H9 (cell line): ENCODE measurements at regions not wholly inside any gene's neighbourhood (a gene's known extent, or its start where the extent isn't known, plus 50 kb on each side); places are given as distances from the start of the nearest gene placed in this dataset.

Experiments
- DNase-seq: peaks from one replicate; pipeline ENCODE4 v3.0.0-alpha.2; 2017
- H2AFZ ChIP-seq: one replicate; pipeline ENCODE4 v1.6.1; 2013; ENCODE audit warnings: mild to moderate bottlenecking, low read length, control low read depth, moderate library complexity
- H2AK5ac ChIP-seq: 2 replicates; pipeline ENCODE4 v1.6.1; 2013; ENCODE audit warnings: low read length, control low read depth, mixed read lengths; ENCODE audit not compliant: insufficient read length
- H2BK120ac ChIP-seq: one replicate; pipeline ENCODE4 v1.6.1; 2013; ENCODE audit warnings: low read depth, mild to moderate bottlenecking, low read length, control low read depth, inconsistent platforms; ENCODE audit not compliant: poor library complexity, severe bottlenecking
- H2BK12ac ChIP-seq: 2 replicates; pipeline ENCODE4 v1.6.1; 2013; ENCODE audit warnings: low read length, control low read depth, mixed read lengths, low read depth; ENCODE audit not compliant: insufficient read length
- H2BK15ac ChIP-seq: 2 replicates; pipeline ENCODE4 v1.6.1; 2013; ENCODE audit warnings: low read depth, low read length, control low read depth
- H2BK20ac ChIP-seq: one replicate; pipeline ENCODE4 v1.6.1; 2013; ENCODE audit warnings: low read depth, mild to moderate bottlenecking, low read length, control low read depth, inconsistent platforms; ENCODE audit not compliant: poor library complexity, severe bottlenecking
- H2BK5ac ChIP-seq: 2 replicates; pipeline ENCODE4 v1.6.1; 2013; ENCODE audit warnings: low read length, control low read depth, mixed read lengths; ENCODE audit not compliant: insufficient read length
- H3K14ac ChIP-seq: 2 replicates; pipeline ENCODE4 v1.6.1; 2013; ENCODE audit warnings: low read length, control low read depth; ENCODE audit not compliant: insufficient read depth
- H3K18ac ChIP-seq: 2 replicates; pipeline ENCODE4 v1.6.1; 2013; ENCODE audit warnings: low read depth, mild to moderate bottlenecking, mixed read lengths, low read length, control low read depth; ENCODE audit not compliant: insufficient read length
- H3K23ac ChIP-seq: 2 replicates; pipeline ENCODE4 v1.6.1; 2013; ENCODE audit warnings: low read length, control low read depth, mixed read lengths, low read depth; ENCODE audit not compliant: insufficient read length
- H3K23me2 ChIP-seq: 2 replicates; pipeline ENCODE4 v1.6.1; 2013; ENCODE audit warnings: low read depth, mild to moderate bottlenecking, mixed read lengths, low read length, control low read depth; ENCODE audit not compliant: insufficient read length, poor library complexity, severe bottlenecking
- H3K27ac ChIP-seq: 2 replicates; pipeline ENCODE4 v1.5.1; 2013; ENCODE audit warnings: low read length, control low read depth, mixed read lengths, low read depth; ENCODE audit not compliant: insufficient read length
- H3K27me3 ChIP-seq: 2 replicates; pipeline ENCODE4 v1.6.1; 2013; ENCODE audit warnings: low read length, control low read depth, inconsistent platforms; ENCODE audit not compliant: insufficient read depth
- H3K4ac ChIP-seq: 2 replicates; pipeline ENCODE4 v1.6.1; 2013; ENCODE audit warnings: low read depth, mild to moderate bottlenecking, control low read depth, inconsistent platforms, low read length, moderate library complexity
- H3K4me1 ChIP-seq: 2 replicates; pipeline ENCODE4 v1.6.1; 2013; ENCODE audit warnings: low read length, control low read depth, inconsistent platforms; ENCODE audit not compliant: insufficient read depth
- H3K4me2 ChIP-seq: 2 replicates; pipeline ENCODE4 v1.6.1; 2013; ENCODE audit warnings: low read length, control low read depth, mixed read lengths; ENCODE audit not compliant: insufficient read length, insufficient read depth
- H3K56ac ChIP-seq: 2 replicates; pipeline ENCODE4 v1.6.1; 2013; ENCODE audit warnings: low read depth, mild to moderate bottlenecking, mixed read lengths, low read length, control low read depth; ENCODE audit not compliant: insufficient read length
- H3K79me1 ChIP-seq: 2 replicates; pipeline ENCODE4 v1.6.1; 2013; ENCODE audit warnings: low read depth, mild to moderate bottlenecking, moderate library complexity, low read length, control low read depth, inconsistent platforms; ENCODE audit not compliant: insufficient read depth, poor library complexity, severe bottlenecking
- H3K79me2 ChIP-seq: 2 replicates; pipeline ENCODE4 v1.6.1; 2013; ENCODE audit warnings: low read length, control low read depth, inconsistent platforms; ENCODE audit not compliant: insufficient read depth
- H3K9ac ChIP-seq: 2 replicates; pipeline ENCODE4 v1.6.1; 2013; ENCODE audit warnings: low read length, control low read depth, mixed read lengths; ENCODE audit not compliant: insufficient read length; ENCODE audit errors: extremely low read depth
- H3K9me3 ChIP-seq: one replicate; pipeline ENCODE4 v1.6.1; 2013; ENCODE audit warnings: low read depth, low read length, inconsistent platforms; ENCODE audit not compliant: control insufficient read depth
- H3T11ph ChIP-seq: one replicate; pipeline ENCODE4 v1.6.1; 2013; ENCODE audit warnings: mild to moderate bottlenecking, low read length, control low read depth, inconsistent platforms
- H4K20me1 ChIP-seq: one replicate; pipeline ENCODE4 v1.6.1; 2013; ENCODE audit not compliant: control insufficient read depth, insufficient read length, insufficient read depth
- H4K5ac ChIP-seq: 2 replicates; pipeline ENCODE4 v1.6.1; 2013; ENCODE audit warnings: low read depth, mild to moderate bottlenecking, mixed read lengths, low read length, control low read depth; ENCODE audit not compliant: insufficient read length
- H4K8ac ChIP-seq: replicated peaks from 2 replicates; pipeline ENCODE4 v1.6.1; 2013; ENCODE audit warnings: low read length, control low read depth, mixed read lengths, low read depth; ENCODE audit not compliant: insufficient read length
- H4K91ac ChIP-seq: 2 replicates; pipeline ENCODE4 v1.6.1; 2013; ENCODE audit warnings: low read depth, mild to moderate bottlenecking, moderate library complexity, mixed read lengths, low read length, control low read depth; ENCODE audit not compliant: insufficient read length
- H3K27ac Mint-ChIP-seq, 3 experiments: 2 replicates in 2 of 3; 3 replicates in 1 of 3; pipeline ENCODE4 v1.8.0; 2020 to 2021; ENCODE audit warnings: mixed read lengths in 3 of 3, mild to moderate bottlenecking in 1 of 3, moderate library complexity in 1 of 3
- H3K27me3 Mint-ChIP-seq: 2 replicates; pipeline ENCODE4 v1.8.0; 2021; ENCODE audit warnings: low read depth, mild to moderate bottlenecking, moderate library complexity, mixed read lengths
- H3K36me3 Mint-ChIP-seq, 3 experiments: 2 replicates in 2 of 3; 3 replicates in 1 of 3; pipeline ENCODE4 v1.8.0; 2020 to 2021; ENCODE audit warnings: low read depth in 3 of 3, mixed read lengths in 3 of 3; ENCODE audit not compliant: insufficient read depth in 1 of 3
- H3K4me1 Mint-ChIP-seq, 2 experiments: 2 replicates each; pipeline ENCODE4 v1.8.0; 2020; ENCODE audit warnings: mixed read lengths in 2 of 2
- H3K4me3 Mint-ChIP-seq, 2 experiments: 2 replicates in 1 of 2; 3 replicates in 1 of 2; pipeline ENCODE4 v1.8.0; 2020 to 2021; ENCODE audit warnings: mild to moderate bottlenecking in 2 of 2, mixed read lengths in 2 of 2, moderate library complexity in 1 of 2
- H3K9me3 Mint-ChIP-seq, 2 experiments: 2 replicates in 1 of 2; 3 replicates in 1 of 2; pipeline ENCODE4 v1.8.0; 2020; ENCODE audit warnings: mild to moderate bottlenecking in 2 of 2, mixed read lengths in 2 of 2, moderate library complexity in 1 of 2
- CTCF ChIP-seq: fragments of 200-600 bp; sonication (generic); conservative IDR thresholded peaks from 3 replicates; pipeline ENCODE4 v1.8.0; 2021; ENCODE audit warnings: antibody characterized with exemption, mild to moderate bottlenecking
- WGBS: extraction: QIAGEN DNeasy Blood & Tissue Kit; methylation state at CpG from one replicate; pipeline ENCODE4 v1.1.7; 2013; ENCODE audit warnings: missing lambda C conversion rate, low lambda C conversion rate, mixed read lengths; ENCODE audit not compliant: insufficient read length; ENCODE audit errors: extremely low coverage; 5-methylcytosine and 5-hydroxymethylcytosine counted together

DNA sequence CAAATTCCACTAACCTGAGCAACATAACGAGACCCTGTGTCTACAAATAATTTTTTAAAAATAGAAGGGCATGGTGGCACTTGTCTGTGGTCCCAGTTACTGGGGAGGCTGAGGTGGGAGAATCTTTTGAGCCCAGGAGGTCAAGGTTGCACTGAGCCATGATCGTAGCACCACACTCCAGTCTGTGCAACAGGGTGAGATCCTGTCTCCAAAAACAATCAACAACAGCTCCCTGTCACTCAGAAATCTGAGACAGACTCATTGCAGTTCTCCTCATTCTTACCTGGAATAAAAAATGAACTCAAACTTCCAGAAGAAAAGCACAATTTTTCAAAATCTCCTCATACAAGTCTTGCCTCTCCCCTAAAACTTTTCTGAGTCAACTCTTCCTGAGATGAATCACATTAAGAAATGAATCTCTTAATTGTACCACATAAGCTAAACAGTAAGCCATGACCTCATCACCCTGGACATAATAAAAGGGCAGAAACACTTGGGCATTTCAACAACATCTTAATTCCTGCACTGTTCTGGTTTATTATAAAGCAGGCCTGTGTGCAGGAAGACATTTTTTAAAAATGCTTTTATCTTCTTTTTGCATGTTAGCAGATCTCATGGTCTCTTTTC lies 214.3 kb upstream of the CDKN3 start:
- no peak overlapping the region for H3K23ac ChIP-seq
- Mint-ChIP-seq H3K9me3 (no peaks in the 10 kb centered on the region), H3K27ac (no peak overlapping the region), H3K36me3 (no peaks in the 10 kb centered on the region), H3K4me1 (peaks cover 0 to 5% of the 10 kb centered on the region in 2 experiments; a peak in 2 of 4 replicates), H3K27me3 (no peaks in the 10 kb centered on the region; the same call in 1 of the 2 replicates), H3K4me3 (no peak overlapping the region)
- no peaks in the 10 kb centered on the region for H3K27me3 ChIP-seq
- no peak overlapping the region for H2BK12ac ChIP-seq
- H3K4me2 ChIP-seq = no peak overlapping the region
- H3K56ac ChIP-seq = no peak overlapping the region
- no peak overlapping the region for H2BK20ac ChIP-seq
- H3K27ac ChIP-seq = no peak overlapping the region
- no peak overlapping the region for H2BK15ac ChIP-seq
- H3T11ph ChIP-seq = no peak overlapping the region
- no peaks in the 10 kb centered on the region for H3K9me3 ChIP-seq
- no peak overlapping the region for H3K18ac ChIP-seq
- H3K4me1 ChIP-seq = no peaks in the 10 kb centered on the region
- H3K4ac ChIP-seq = no peak overlapping the region
- no peak overlapping the region for H4K91ac ChIP-seq
- no peak overlapping the region for H4K5ac ChIP-seq
- no peak for TF ChIP-seq CTCF
- no peak overlapping the region for H3K9ac ChIP-seq
- H3K79me1 ChIP-seq = no peaks in the 10 kb centered on the region
- no CpG with 5 or more reads among the region's 2 CpGs for WGBS
- no peak overlapping the region for H4K8ac ChIP-seq
- no peak overlapping the region for H2AFZ ChIP-seq
- H2BK120ac ChIP-seq = no peak overlapping the region
- H2AK5ac ChIP-seq = no peak overlapping the region
- H2BK5ac ChIP-seq = no peak overlapping the region
- no peaks in the 10 kb centered on the region for H3K23me2 ChIP-seq
- no peaks in the 10 kb centered on the region for H3K79me2 ChIP-seq
- DNase-seq = no peak
- H4K20me1 ChIP-seq = no peaks in the 10 kb centered on the region
- H3K14ac ChIP-seq = no peak overlapping the region
